GM10248 (cell line): ENCODE measurements at regions not wholly inside any gene's neighbourhood (a gene's known extent, or its start where the extent isn't known, plus 50 kb on each side); places are given as distances from the start of the nearest gene placed in this dataset.

Experiments
- CTCF ChIA-PET: fragments of 300-600 bp; sonication (Branson Sonifier 250); formaldehyde crosslinking; extraction: SDS; loops from one replicate; lab custom pipeline; 2021; ENCODE audit warnings: antibody characterized with exemption; lab: Yijun Ruan, JAX
- POLR2A ChIA-PET: fragments of 350-650 bp; sonication (Branson Sonifier 250); formaldehyde crosslinking; extraction: SDS; loops from one replicate; lab custom pipeline; 2020; ENCODE audit warnings: antibody characterized with exemption; lab: Yijun Ruan, JAX
- DNase-seq: peaks from one replicate; pipeline ENCODE4 v3.0.0; 2012; ENCODE audit errors: extremely low spot score
- TF ChIP-seq, protein P1 (sequence below): IDR thresholded peaks from 2 replicates; pipeline ENCODE4 v1.5.1; 2012; ENCODE audit warnings: mild to moderate bottlenecking, low read depth; ENCODE audit errors: extremely low read depth, missing control alignments, control extremely low read depth

DNA sequence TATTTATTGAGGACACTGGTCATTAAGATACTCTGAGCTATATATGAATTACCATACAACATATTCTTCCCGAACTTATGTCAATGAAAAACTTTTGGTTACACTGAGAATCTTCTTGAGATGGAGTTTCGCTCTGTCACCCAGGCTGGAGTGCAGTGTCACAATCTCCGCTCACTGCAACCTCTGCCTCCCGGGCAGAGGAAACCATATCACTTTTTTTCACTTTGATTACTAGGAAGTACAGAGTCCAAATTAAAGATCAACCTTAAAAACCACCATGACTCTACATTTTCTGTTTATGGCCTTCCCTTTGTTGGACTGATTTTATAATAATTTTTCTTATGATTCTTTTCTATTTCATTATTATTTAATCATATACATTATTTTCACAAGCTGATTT is 336.5 kb downstream of the FSCB start:
- no peak for DNase-seq
- TF ChIP-seq, protein P1, sequence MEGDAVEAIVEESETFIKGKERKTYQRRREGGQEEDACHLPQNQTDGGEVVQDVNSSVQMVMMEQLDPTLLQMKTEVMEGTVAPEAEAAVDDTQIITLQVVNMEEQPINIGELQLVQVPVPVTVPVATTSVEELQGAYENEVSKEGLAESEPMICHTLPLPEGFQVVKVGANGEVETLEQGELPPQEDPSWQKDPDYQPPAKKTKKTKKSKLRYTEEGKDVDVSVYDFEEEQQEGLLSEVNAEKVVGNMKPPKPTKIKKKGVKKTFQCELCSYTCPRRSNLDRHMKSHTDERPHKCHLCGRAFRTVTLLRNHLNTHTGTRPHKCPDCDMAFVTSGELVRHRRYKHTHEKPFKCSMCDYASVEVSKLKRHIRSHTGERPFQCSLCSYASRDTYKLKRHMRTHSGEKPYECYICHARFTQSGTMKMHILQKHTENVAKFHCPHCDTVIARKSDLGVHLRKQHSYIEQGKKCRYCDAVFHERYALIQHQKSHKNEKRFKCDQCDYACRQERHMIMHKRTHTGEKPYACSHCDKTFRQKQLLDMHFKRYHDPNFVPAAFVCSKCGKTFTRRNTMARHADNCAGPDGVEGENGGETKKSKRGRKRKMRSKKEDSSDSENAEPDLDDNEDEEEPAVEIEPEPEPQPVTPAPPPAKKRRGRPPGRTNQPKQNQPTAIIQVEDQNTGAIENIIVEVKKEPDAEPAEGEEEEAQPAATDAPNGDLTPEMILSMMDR, result no peak
- ChIA-PET CTCF (no interaction called here), POLR2A (no interaction called here)

DNA sequence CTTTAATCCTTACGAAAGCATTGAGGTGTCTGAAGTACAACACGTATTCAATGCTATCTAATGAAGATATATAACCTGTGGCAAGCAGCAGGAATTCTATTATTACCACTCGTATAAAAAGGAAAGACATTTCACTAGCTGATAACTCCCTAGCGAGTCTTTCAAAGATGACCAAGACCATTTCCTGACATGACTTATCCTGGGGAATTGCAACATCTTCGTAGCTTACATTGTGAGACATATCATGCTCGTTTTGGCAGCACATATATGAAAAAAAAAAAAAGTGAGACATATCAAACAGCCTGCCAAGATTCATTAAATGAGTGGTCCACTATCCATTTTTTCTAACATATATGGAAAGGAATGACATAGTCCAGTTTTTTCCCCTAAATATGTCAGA is 337.0 kb downstream of the FSCB start:
- CTCF ChIA-PET, result no interaction called here
- no peak for DNase-seq
- TF ChIP-seq, protein P1, result no peak
- POLR2A ChIA-PET, result no interaction called here

DNA sequence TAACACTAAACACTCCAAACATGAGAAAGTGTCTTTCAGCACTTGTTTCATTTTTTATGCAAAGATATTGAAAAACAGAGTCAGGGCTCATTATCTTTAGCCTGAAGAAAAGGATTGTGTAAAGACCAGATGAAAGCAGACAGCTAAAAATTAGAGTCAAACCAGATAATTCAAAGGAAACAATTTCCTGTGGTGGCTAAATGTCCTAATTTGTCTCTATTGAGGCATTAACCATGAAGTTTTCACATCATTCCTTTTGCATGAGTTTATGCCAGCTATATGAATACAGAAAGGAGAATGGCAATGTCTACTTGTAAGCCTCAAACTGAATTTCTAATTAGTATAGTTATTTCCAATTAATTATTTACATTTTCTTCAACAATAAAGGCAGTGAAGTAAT is 338.5 kb downstream of the FSCB start:
- no peak for DNase-seq
- CTCF ChIA-PET, result no interaction called here
- POLR2A ChIA-PET, result no interaction called here
- TF ChIP-seq, protein P1, result no peak

DNA sequence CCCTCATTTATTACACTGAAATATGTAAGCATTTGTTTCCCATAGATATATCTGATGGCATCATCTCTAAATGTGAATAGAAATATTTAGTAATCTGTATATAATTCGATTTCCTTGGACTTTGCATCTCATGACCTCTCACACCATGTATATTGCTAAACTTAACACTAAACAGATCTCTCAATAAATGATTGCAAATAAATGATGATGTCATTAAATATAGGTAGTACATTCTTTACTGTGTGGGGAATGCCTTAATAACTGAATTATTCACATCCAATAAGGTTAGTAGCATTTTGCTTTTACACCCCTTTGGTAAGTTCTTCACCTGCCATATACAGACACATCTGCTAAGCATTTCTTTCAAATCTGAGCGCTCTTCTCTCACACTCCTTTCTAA is 340.5 kb downstream of the FSCB start:
- POLR2A ChIA-PET, result no interaction called here
- CTCF ChIA-PET, result no interaction called here
- no peak for DNase-seq
- TF ChIP-seq, protein P1, result no peak

DNA sequence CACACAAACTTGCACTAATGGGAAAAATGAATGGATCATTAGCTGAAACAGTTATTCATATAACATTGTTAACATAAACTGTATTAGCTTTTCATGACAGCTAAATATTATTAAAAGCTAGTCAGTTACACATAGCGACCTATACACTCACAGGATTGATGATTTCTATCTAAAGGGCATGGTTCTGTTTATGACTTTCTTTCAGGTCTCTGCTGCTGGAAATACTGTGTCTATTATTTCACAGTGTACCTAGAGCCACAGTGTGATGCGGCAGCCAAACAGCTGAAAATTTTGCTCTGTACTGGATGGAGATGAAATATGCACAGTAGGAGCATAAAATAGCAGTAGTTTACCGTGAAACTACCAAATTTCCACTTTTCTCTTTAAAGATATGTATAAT is 341.1 kb downstream of the FSCB start:
- POLR2A ChIA-PET, result no interaction called here
- TF ChIP-seq, protein P1, result no peak
- no peak for DNase-seq
- CTCF ChIA-PET, result interaction anchor here (1.1 kb wide), 1 partner anchor 20 kb away, joined by 3 read pairs; no protein-coding TSS in a partner anchor

DNA sequence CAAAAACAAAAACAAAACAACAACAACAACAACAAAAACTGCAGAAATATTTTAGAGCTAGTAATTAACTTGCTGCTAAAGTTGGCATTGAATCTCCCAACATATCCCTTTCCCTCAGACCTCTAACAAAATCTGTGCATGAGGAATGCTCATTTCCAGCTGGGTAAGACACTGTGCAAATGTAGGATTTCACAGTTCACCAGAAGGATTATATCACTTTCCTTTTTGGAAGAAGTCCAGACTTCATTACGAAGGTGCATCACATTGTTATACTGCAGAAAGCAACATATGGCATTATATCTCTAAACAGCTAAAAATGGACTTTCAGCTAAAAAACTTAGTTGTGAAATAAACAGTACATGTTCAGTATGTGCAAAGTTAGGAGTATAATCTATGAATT is 341.8 kb downstream of the FSCB start:
- no peak for DNase-seq
- ChIA-PET CTCF (interaction anchor here (1.1 kb wide), 1 partner anchor 19 kb away, joined by 3 read pairs; no protein-coding TSS in a partner anchor), POLR2A (no interaction called here)
- TF ChIP-seq, protein P1, result no peak

DNA sequence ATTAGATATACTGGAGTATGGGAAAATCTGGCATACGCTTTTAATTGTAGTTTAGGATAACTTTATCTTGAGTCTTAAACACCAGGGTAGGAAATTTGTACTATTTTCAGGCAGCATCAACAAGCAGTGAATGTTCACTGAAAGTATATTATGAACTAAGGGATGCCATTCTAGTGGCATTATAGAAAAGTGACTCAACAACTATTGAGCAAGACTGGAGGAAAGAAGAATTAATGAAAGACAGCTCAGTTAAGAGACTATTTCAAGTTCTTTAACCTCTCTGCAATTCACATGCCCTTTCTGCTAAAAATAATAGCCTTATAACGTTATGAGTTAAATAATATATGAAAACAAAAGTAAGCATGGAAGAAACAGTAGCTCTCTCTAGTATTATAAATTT is 343.1 kb downstream of the FSCB start:
- DNase-seq, result no peak
- ChIA-PET POLR2A (no interaction called here), CTCF (no interaction called here)
- TF ChIP-seq, protein P1, result no peak
